GM12878 (cell line): ENCODE measurements at regions not wholly inside any gene's neighbourhood (a gene's known extent, or its start where the extent isn't known, plus 50 kb on each side); places are given as distances from the start of the nearest gene placed in this dataset.

Source experiments
- BHLHE40 ChIP-seq, 2 experiments: fragments of 450-650 bp in 1 of 2; IDR thresholded peaks; 2 replicates each; pipeline ENCODE4 v1.6.1; 2011 to 2017; ENCODE audit warnings: low read depth in 2 of 2, borderline replicate concordance in 1 of 2, improper control_type of control experiment in 1 of 2, low read length in 1 of 2, mild to moderate bottlenecking in 1 of 2
- SUZ12 ChIP-seq: fragments of 200-600 bp; sonication (generic); IDR thresholded peaks from one replicate; pipeline ENCODE4 v1.6.1; 2018; ENCODE audit warnings: antibody characterized with exemption, mild to moderate bottlenecking; ENCODE audit not compliant: unreplicated experiment

GRCh38 chr1:8142955-8143629 lies 117.0 kb upstream of the ERRFI1 start:
- TF ChIP-seq SUZ12 (no peak), BHLHE40 (IDR thresholded peaks at IDR 0.05; ENCODE audit: borderline replicate concordance in 1 of 2, low read depth in 2 of 2, low read length in 1 of 2) (no peak)
